WI38 (cell line): ENCODE measurements at regions not wholly inside any gene's neighbourhood (a gene's known extent, or its start where the extent isn't known, plus 50 kb on each side); places are given as distances from the start of the nearest gene placed in this dataset.

Experiments
- H3K4me3 ChIP-seq: 2 replicates; pipeline ENCODE4 v1.5.1; 2011; ENCODE audit warnings: low read depth, mild to moderate bottlenecking, control low read depth, low read length
- CTCF ChIP-seq: IDR thresholded peaks from 2 replicates; pipeline ENCODE4 v1.5.1; 2012; ENCODE audit warnings: low read depth, mild to moderate bottlenecking, control low read depth, low read length

- H3K4me3 ChIP-seq: no peak overlapping the region
- TF ChIP-seq CTCF: no peak
Measured at GRCh38 chr5:8253376-8253775, 384.4 kb downstream of the MTRR start.

DNA sequence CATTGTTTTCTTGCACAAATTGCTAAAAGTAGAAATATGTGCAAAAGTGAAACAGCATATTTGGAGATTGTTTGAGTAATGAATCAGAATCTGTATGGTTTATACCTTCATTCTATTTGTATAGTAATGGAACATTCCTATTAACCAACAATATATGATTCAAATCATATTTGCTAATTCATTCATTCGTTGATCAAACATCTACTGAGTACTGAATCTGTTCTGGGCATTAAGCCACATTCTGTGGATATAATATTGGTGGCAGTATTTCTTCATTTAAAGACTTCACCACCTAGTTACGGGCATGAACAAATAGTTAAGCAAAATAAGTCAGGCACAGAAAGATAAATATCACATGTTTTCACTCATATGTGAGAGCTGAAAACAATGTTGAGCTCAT is 385.7 kb downstream of the MTRR start:
- H3K4me3 ChIP-seq: no peak overlapping the region
- no peak for TF ChIP-seq CTCF

DNA sequence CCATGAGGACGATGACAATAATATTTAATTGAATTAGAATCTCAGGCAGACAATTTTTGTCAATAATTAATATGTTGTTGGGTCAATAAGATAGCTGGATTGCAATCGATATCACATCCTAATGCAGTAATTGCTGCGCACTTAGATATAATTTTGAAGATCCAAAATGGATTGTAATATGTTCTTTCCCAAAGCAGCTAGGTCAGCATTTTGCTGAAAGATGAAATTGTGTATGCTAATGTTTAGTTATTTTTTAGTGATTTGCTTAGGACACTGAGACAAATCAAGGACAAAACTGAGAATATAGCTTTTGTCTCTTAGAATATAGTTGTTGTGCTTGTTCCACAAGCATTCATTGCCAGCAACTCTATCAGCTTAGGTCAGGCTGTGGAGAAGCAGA is 389.9 kb downstream of the MTRR start:
- TF ChIP-seq CTCF: no peak
- no peak overlapping the region for H3K4me3 ChIP-seq

DNA sequence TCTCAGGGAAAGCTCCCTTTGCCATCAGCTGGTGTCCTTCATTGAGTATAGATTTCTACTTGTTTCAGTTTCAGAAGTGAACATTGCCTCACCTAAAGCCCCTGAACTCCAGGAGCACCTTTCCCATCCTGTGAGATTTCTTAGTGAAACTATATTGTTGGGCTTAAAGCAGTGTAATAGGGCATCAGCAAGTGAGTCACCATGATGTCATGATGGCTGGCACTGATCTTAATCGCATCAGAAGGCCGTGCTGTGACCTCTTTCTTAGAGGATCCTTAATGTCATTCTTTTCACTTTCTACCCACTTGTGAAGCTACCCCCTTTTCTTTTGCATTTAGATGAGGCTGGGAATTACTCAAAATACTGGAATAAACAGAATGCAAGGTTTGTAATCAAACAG is 401.3 kb downstream of the MTRR start:
- TF ChIP-seq CTCF: no peak
- H3K4me3 ChIP-seq: no peak overlapping the region

GRCh38 chr5:8280711-8281363 is 411.9 kb downstream of the MTRR start:
- no peak overlapping the region for H3K4me3 ChIP-seq
- TF ChIP-seq CTCF: no peak

GRCh38 chr5:8288334-8288733 is 419.4 kb downstream of the MTRR start:
- no peak overlapping the region for H3K4me3 ChIP-seq
- TF ChIP-seq CTCF: no peak

GRCh38 chr5:8288897-8289516 is 420.1 kb downstream of the MTRR start:
- TF ChIP-seq CTCF: no peak
- H3K4me3 ChIP-seq: no peak overlapping the region
